ENCODE measurements at regions not wholly inside any gene's neighbourhood (a gene's known extent, or its start where the extent isn't known, plus 50 kb on each side); places are given as distances from the start of the nearest gene placed in this dataset.

GRCh38 chr14:22040781-22041125 is 367.1 kb upstream of the OR4E1 start:
- no peak for TF ChIP-seq EZH2phosphoT487 (IDR thresholded peaks at IDR 0.05; ENCODE audit: borderline replicate concordance)
- no peak for TF ChIP-seq CTCF (conservative IDR thresholded peaks at IDR 0.05; ENCODE audit: low read length)

Measured in Loucy (cell line).